Islet precursor cell (in vitro differentiated cells): ENCODE measurements at regions not wholly inside any gene's neighbourhood (a gene's known extent, or its start where the extent isn't known, plus 50 kb on each side); places are given as distances from the start of the nearest gene placed in this dataset.
"Not testable (repeated sequence)": the region's sequence is repeated elsewhere in the genome, so short reads cannot be mapped to it uniquely, and the experiment has no call there.

Source experiments
- DNase-seq: peaks from one replicate; pipeline ENCODE4 v3.0.0-alpha.2; 2018

DNA sequence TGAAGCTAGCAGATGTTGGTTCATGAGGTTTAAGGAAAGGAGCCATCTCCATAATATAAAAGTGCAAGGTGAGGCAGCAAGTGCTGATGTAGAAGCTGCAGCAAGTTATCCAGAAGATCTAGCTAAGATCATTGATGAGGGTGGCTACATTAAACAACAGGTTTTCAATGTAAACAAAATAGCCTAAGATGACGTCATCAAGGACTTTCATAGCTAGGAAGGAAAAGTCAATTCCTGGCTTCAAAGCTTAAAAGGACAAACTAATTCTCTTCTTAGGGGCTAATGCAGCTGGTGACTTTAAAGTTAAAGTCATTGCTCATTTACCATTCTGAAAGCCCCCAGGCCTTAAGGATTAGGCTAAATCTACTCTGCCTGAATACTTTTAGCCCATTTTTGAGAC, 141.9 kb downstream of the MID1IP1 start:
- DNase-seq = no peak

- no peak for DNase-seq
Observed at GRCh38 chrX:38948046-38948445, 146.8 kb downstream of the MID1IP1 start.

- no peak for DNase-seq
Observed at GRCh38 chrX:38954520-38954919, 153.3 kb downstream of the MID1IP1 start.

DNA sequence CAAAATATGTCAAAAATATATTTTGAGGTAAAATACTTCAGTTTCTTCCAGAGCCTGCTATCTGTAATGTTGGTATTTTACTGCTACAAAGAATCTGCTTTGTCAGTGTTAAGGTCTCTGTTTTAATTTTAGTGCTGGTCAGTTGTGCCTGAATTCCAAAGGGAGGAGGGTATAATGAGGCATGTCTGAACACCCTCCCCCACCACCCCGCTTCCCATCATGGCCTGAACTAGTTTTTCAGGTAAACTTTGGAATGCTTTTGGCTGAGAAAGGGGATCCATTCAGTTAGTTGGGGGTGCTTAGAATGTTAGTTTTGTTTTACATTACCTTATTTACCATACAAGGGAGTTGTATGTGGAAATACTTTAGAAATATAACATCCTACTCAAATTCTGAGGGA, 158.5 kb downstream of the MID1IP1 start:
- DNase-seq = peak; percentile 54

GRCh38 chrX:38960137-38960536, 158.9 kb downstream of the MID1IP1 start:
- DNase-seq = no peak

DNA sequence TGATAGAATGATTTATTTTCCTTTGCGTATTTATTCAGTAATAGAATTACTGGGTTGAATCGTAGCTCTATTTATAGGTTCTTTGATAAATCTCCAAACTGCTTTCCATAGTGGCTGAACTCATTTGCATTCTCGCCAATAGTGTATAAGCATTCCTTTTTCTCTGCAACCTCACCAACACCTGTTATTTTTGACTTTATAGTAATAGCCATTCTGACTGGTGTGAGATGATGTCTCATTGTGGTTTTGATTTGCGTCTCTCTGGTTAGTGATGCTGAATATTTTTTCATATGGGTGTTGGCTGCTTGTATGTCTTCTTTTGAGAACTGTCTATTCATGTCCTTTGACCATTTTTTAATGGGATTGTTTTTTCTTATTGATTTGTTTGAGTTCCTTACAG, 160.7 kb downstream of the MID1IP1 start:
- no peak for DNase-seq

GRCh38 chrX:38963244-38963643, 162.0 kb downstream of the MID1IP1 start:
- DNase-seq = not testable (repeated sequence)

DNA sequence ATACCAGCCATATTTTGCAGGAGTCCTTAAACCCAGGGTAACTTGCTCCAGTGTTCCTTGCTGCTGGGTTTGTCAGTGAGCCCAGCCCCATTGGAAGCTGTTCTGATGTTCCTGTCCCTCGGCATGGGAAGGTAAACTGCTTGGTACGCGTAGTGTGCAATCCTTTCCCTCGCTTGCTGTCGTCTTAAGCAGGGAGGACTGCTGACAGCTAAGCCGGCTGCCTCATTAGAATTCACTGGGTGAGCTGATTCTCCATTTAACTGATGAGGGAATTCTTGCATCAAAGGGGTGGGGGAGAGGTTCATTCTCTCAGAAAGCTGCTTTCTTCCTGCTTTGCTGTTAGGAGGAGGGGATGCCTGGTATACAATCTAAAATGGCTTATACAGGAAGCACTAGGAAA, 164.6 kb downstream of the MID1IP1 start:
- no peak for DNase-seq

GRCh38 chrX:38968344-38969216, 167.3 kb downstream of the MID1IP1 start:
- DNase-seq = no peak

- DNase-seq = no peak
Observed at GRCh38 chrX:38970074-38970473, 168.8 kb downstream of the MID1IP1 start.

DNA sequence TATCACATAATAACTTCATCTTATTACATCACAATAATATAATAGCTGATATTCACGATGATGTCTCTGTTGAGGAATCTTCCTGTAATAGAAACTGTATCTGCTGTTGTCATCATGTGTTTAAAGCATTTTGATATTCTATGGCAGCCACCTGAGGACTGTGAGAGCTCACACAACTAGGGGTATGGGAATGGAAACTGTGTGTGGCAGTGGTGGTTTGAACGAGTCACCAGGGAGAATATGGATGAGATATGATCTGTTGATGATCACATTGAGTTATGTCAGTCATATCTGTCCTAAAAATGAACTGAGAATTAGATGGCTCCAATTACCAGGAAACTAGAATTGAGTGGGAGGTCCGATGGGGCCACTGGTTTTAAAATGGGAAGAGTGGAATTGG, 169.6 kb downstream of the MID1IP1 start:
- no peak for DNase-seq

GRCh38 chrX:38973322-38973721, 172.1 kb downstream of the MID1IP1 start:
- no peak for DNase-seq

DNA sequence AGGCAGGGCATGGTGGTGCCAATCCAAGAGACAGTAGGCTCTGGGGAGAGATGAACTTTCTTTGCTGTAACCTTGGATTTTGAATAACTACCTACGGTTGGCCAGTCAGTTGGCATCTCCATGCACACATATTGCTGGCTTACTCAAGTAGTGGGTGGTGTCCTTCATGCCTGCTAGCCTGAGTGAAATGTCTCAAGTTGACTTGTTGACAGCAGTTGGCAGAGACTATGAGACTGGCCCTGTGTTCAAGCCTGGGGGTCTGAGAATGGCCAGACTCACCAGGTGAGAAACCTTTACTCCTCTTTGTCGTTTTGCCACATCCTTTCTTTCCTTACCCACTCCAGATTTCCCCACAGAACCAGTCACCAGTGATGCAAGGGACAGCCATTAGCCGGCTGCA, 173.3 kb downstream of the MID1IP1 start:
- no peak for DNase-seq

GRCh38 chrX:38975368-38975942, 174.2 kb downstream of the MID1IP1 start:
- DNase-seq = no peak

DNA sequence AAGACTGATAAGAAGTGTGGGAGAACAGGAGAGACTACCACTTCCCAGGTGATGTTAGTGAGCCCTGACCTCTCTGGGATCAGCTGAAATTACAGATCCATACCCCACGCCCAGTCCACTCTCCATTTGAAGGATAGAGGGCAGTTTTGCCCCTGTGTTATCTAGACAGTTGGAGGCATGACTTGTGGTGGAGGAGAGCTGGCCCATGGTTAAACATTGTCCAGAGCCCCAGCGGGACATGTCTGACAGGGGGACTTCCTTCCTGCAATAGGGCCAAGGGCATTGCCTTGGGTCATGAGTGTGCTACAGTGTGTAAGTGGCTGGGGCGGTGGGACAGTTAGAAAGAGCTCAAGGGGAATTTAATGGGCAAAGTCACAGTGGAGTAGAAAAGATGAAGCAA, 181.1 kb downstream of the MID1IP1 start:
- no peak for DNase-seq

GRCh38 chrX:38982843-38983242, 181.6 kb downstream of the MID1IP1 start:
- no peak for DNase-seq

DNA sequence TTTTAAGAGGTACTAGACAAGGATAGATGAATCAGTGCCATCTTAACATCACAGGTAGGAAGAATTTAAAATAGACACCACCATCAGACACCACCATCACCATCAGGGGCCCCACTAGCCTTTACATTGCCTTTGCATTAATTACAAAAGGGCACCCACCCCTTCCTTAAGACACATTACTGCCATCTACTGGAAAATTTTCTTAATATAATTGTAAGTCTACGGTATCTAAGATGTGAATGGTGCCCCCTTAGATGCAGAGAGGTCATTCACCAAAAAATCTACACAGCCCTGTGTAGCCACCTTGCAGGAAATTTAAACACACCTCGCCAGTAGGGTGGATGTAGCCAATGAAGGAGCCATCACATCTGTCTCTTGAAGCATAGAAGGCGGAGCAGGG, 184.1 kb downstream of the MID1IP1 start:
- DNase-seq = no peak

GRCh38 chrX:38985945-38986344, 184.7 kb downstream of the MID1IP1 start:
- DNase-seq = no peak

DNA sequence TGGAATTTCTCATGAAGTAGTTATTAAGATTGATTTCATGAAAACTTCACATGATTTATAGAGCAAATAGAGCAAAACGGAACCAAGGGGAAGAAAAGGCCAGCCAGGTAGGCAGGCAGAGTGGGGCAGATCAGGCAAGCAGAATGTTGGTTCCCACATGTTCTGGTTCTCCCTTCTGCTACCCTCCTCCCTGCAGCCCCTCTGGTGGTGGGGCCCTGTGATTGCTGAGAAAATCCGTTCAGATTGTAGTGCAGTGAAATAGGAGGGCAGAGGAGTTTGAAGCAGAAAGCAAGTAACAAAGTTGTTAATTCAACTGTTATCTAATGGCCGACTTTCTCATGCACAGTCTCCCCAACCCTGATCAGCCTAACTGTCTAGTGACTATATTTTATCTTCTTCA, 185.3 kb downstream of the MID1IP1 start:
- no peak for DNase-seq

GRCh38 chrX:38987198-38987651, 186.0 kb downstream of the MID1IP1 start:
- no peak for DNase-seq

DNA sequence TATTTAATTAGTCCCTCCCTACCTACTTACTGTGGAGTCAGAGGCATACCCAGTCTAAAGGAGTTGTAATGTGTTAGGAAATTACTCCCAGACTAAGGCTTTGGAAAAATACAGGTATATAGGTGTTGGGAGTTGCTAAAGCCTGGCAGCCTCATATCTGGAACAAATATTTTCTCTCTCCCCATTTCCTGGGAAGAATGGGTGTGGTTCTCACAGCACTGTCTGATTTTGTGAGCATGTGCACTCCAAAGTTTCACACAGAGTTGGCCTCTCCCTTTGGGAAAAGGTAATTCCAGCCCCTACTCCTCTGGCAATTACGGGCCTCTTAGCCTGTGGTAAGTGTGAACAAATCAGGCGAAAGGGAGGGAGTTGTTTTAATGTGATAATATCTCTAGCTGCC, 187.0 kb downstream of the MID1IP1 start:
- DNase-seq = no peak

- no peak for DNase-seq
Observed at GRCh38 chrX:38989076-38989475, 187.8 kb downstream of the MID1IP1 start.

GRCh38 chrX:38991656-38992440, 190.6 kb downstream of the MID1IP1 start:
- no peak for DNase-seq
